ENCODE measurements at regions not wholly inside any gene's neighbourhood (a gene's known extent, or its start where the extent isn't known, plus 50 kb on each side); places are given as distances from the start of the nearest gene placed in this dataset.

DNA sequence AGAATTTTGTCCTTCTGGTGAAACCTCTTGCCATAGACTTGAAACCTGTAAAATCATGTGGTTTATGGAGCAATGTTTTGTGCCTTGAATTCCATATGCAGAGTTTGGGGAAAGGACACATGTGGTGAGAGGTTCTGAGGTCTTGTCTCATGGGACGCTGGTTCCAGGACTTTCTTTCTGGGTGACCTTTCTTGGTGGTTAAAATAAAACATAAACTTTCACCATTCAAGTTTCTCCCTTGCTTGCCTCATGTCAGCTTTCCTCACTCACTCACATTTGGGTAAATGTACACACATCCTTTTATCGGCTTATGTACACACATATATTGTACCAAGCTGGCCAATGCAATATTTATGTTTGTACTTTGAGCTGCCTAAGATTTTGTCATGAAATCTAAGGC lies 144.9 kb upstream of the CELF2 start:
- peak overlapping the region; percentile 74 for H3K9ac ChIP-seq

DNA sequence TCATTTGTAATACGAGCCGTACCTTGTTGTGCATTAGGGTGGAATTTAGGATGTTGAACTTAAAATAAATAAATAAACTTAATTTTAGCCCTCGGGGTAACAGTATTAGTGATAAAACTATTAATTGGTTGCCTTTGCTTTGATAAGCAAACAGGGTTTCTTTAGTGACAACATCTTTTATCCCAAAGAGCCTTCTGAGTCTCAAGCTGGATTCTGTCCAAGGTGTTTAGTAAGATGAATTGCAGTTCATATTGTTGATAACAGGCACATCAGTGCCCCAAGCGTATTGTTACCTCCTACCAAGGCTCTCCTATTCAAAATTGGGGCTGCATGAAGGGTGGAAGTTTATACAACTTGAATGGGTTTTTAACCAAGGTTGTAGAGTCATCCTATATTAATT lies 144.4 kb upstream of the CELF2 start:
- no peaks in the 10 kb centered on the region for H3K79me2 ChIP-seq (ENCODE audit: insufficient read depth)
- TF ChIP-seq EZH2phosphoT487 (IDR thresholded peaks at IDR 0.05; ENCODE audit: insufficient read depth, low read depth) (no peak), EZH2 (IDR thresholded peaks at IDR 0.05; ENCODE audit: insufficient read depth, poor library complexity, severe bottlenecking) (no peak)
- in situ Hi-C loops (cut with MboI), result no loop called here
- H3K27ac ChIP-seq, result peak overlapping the region; percentile 93
- no peaks in the 10 kb centered on the region for H4K20me1 ChIP-seq (ENCODE audit: insufficient read depth)
- peaks cover 26% of the 10 kb centered on the region for H3F3A ChIP-seq (ENCODE audit: insufficient read depth)
- H3K9ac ChIP-seq, result no peak overlapping the region; the same call in 1 of the 2 replicates
- no peaks in the 10 kb centered on the region for H3K27me3 ChIP-seq (replicated peaks; ENCODE audit: insufficient read depth)
- DNase-seq, result peak; percentile 8
- no peaks in the 10 kb centered on the region for H3K36me3 ChIP-seq (ENCODE audit: low read depth)
- H3K9me3 ChIP-seq (ENCODE audit: low read depth), result no peaks in the 10 kb centered on the region
- H3K4me3 ChIP-seq, result no peak overlapping the region
- H3K9me2 ChIP-seq (ENCODE audit: insufficient read depth), result no peaks in the 10 kb centered on the region
- no peak overlapping the region for H2AFZ ChIP-seq
- H3K4me1 ChIP-seq (ENCODE audit: insufficient read depth), result peaks cover 32% of the 10 kb centered on the region
- H3K4me2 ChIP-seq (ENCODE audit: unreplicated experiment), result peak overlapping the region; percentile 77
- whole genome bisulfite sequencing, 2 experiments (ENCODE audit: low coverage in 1 of 2, low lambda C conversion rate in 2 of 2, missing lambda C conversion rate in 2 of 2), result 96% methylated on average over 4 of the region's 4 CpGs

More for the DNA sequence above, 144.9 kb upstream of the CELF2 start:
- peak overlapping the region; percentile 93 for H3K27ac ChIP-seq
- TF ChIP-seq EZH2phosphoT487 (IDR thresholded peaks at IDR 0.05; ENCODE audit: insufficient read depth, low read depth) (no peak), EZH2 (IDR thresholded peaks at IDR 0.05; ENCODE audit: insufficient read depth, poor library complexity, severe bottlenecking) (no peak)
- no peaks in the 10 kb centered on the region for H4K20me1 ChIP-seq (ENCODE audit: insufficient read depth)
- peaks cover 26% of the 10 kb centered on the region for H3F3A ChIP-seq (ENCODE audit: insufficient read depth)
- H2AFZ ChIP-seq, result peak overlapping the region; percentile 29; the same call in 1 of the 2 replicates
- H3K36me3 ChIP-seq (ENCODE audit: low read depth), result no peaks in the 10 kb centered on the region
- DNase-seq, result no peak
- no peaks in the 10 kb centered on the region for H3K27me3 ChIP-seq (replicated peaks; ENCODE audit: insufficient read depth)
- H3K4me2 ChIP-seq (ENCODE audit: unreplicated experiment), result peak overlapping the region; percentile 77
- H3K4me3 ChIP-seq, result peak overlapping the region; percentile 38
- in situ Hi-C loops (cut with MboI), result no loop called here
- peaks cover 32% of the 10 kb centered on the region for H3K4me1 ChIP-seq (ENCODE audit: insufficient read depth)
- no peaks in the 10 kb centered on the region for H3K9me2 ChIP-seq (ENCODE audit: insufficient read depth)
- 94 to 97% methylated on average over 2 of the region's 2 CpGs for WGBS, 2 experiments (ENCODE audit: low coverage in 1 of 2, low lambda C conversion rate in 2 of 2, missing lambda C conversion rate in 2 of 2)
- H3K79me2 ChIP-seq (ENCODE audit: insufficient read depth), result no peaks in the 10 kb centered on the region
- no peaks in the 10 kb centered on the region for H3K9me3 ChIP-seq (ENCODE audit: low read depth)

DNA sequence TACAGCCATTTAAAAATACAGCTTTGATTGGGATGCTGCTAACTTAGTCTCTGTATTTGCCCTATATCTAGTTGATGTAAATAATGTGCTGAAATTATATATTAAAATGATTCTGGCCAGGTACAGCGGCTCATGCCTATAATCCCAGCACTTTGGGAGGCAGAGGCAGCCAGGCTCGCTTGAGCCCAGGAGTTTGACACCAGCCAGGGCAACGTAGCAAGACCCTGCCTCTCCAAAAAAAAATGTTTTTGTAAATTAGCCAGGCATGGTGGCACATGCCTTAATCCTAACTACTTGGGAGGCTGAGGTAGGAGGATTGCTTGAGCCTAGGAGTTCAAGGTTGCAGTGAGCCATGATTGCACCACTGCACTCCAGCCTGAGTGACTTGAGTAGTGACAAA lies 143.8 kb upstream of the CELF2 start:
- TF ChIP-seq EZH2phosphoT487 (IDR thresholded peaks at IDR 0.05; ENCODE audit: insufficient read depth, low read depth) (no peak), EZH2 (IDR thresholded peaks at IDR 0.05; ENCODE audit: insufficient read depth, poor library complexity, severe bottlenecking) (no peak)
- Histone ChIP-seq H3K4me3 (no peak overlapping the region), H3K79me2 (ENCODE audit: insufficient read depth) (no peaks in the 10 kb centered on the region), H3K27ac (no peak overlapping the region), H3K27me3 (replicated peaks; ENCODE audit: insufficient read depth) (no peaks in the 10 kb centered on the region), H3F3A (ENCODE audit: insufficient read depth) (peaks cover 26% of the 10 kb centered on the region), H3K4me2 (ENCODE audit: unreplicated experiment) (no peak overlapping the region), H2AFZ (no peak overlapping the region), H3K4me1 (ENCODE audit: insufficient read depth) (peaks cover 32% of the 10 kb centered on the region), H3K9me2 (ENCODE audit: insufficient read depth) (no peaks in the 10 kb centered on the region), H3K9ac (no peak overlapping the region), H3K9me3 (ENCODE audit: low read depth) (no peaks in the 10 kb centered on the region), H4K20me1 (ENCODE audit: insufficient read depth) (no peaks in the 10 kb centered on the region), H3K36me3 (ENCODE audit: low read depth) (no peaks in the 10 kb centered on the region)
- WGBS, 2 experiments (ENCODE audit: low coverage in 1 of 2, low lambda C conversion rate in 2 of 2, missing lambda C conversion rate in 2 of 2), result 87 to 90% methylated on average over 3 of the region's 3 CpGs
- DNase-seq, result no peak
- in situ Hi-C loops (cut with MboI), result no loop called here

DNA sequence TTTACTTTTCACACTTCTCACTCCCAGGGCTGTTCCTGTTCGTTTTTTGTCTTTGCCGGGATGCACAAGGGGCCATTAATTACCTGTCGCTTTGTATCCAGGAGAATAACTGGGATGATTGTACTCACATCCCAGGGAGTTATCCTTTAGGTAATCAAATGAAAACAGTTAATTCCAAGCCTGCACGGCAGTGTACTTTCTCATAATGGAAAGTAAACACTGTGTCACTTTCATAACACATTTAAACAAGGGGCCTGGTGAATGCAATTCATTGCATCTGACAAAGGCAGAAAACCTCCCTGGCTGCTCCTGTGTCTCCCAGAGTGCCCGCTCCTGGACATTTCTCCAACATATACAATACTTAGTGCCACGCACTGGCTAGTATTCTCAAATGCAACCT lies 138.7 kb upstream of the CELF2 start:
- Histone ChIP-seq H3K27me3 (replicated peaks; ENCODE audit: insufficient read depth) (no peaks in the 10 kb centered on the region), H3K9ac (no peak overlapping the region), H4K20me1 (ENCODE audit: insufficient read depth) (no peaks in the 10 kb centered on the region), H2AFZ (no peak overlapping the region), H3K9me2 (ENCODE audit: insufficient read depth) (no peaks in the 10 kb centered on the region), H3K4me3 (no peak overlapping the region), H3K9me3 (ENCODE audit: low read depth) (no peaks in the 10 kb centered on the region), H3K4me2 (ENCODE audit: unreplicated experiment) (no peak overlapping the region), H3K36me3 (ENCODE audit: low read depth) (no peaks in the 10 kb centered on the region), H3F3A (ENCODE audit: insufficient read depth) (no peaks in the 10 kb centered on the region), H3K79me2 (ENCODE audit: insufficient read depth) (no peaks in the 10 kb centered on the region), H3K27ac (no peak overlapping the region), H3K4me1 (ENCODE audit: insufficient read depth) (no peaks in the 10 kb centered on the region)
- TF ChIP-seq EZH2 (IDR thresholded peaks at IDR 0.05; ENCODE audit: insufficient read depth, poor library complexity, severe bottlenecking) (no peak), EZH2phosphoT487 (IDR thresholded peaks at IDR 0.05; ENCODE audit: insufficient read depth, low read depth) (no peak)
- in situ Hi-C loops (cut with MboI), result no loop called here
- 89 to 92% methylated on average over 6 of the region's 6 CpGs for WGBS, 2 experiments (ENCODE audit: low coverage in 1 of 2, low lambda C conversion rate in 2 of 2, missing lambda C conversion rate in 2 of 2)
- DNase-seq, result no peak
